ENCODE measurements at regions not wholly inside any gene's neighbourhood (a gene's known extent, or its start where the extent isn't known, plus 50 kb on each side); places are given as distances from the start of the nearest gene placed in this dataset.

DNA sequence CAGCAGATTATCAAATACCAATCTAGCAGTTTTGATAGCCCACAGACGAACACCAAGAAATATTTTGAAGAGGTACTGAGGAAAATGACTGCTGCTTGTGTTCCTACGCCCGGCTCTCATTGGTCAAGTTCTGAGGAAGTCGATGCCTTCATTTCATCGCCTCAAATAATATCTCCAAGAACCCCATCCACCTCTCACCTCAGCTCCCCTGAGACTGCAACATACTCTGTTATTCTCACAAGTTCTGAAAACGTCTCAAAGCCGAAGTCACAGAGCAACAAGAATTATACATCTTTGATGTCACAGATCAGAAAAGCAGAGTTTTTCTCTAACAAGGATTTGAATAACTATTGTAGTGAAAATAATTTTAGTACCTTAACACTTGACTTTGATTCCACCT is 55.5 kb upstream of the BCAT1 start:
- no peak for DNase-seq

DNA sequence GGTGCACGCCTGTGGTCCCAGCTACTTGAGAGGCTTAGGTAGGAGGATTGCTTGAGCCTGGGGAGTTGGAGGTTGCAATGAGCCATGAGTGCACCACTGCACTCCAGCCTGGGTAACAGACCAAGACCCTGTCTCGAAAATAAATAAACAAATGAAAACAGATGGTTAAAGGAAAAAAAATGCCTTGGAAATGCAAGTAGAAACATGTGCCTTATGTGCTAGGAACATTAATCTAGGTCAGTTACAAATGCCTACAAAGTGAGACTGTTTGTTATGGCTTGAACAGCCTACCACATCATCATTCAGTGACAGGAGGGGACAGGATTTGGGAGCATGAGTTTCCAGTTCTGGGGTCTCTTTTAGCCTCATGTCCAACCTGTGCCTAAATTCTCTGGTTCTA is 52.4 kb upstream of the BCAT1 start:
- DNase-seq = no peak
